ENCODE measurements at regions not wholly inside any gene's neighbourhood (a gene's known extent, or its start where the extent isn't known, plus 50 kb on each side); places are given as distances from the start of the nearest gene placed in this dataset.

DNA sequence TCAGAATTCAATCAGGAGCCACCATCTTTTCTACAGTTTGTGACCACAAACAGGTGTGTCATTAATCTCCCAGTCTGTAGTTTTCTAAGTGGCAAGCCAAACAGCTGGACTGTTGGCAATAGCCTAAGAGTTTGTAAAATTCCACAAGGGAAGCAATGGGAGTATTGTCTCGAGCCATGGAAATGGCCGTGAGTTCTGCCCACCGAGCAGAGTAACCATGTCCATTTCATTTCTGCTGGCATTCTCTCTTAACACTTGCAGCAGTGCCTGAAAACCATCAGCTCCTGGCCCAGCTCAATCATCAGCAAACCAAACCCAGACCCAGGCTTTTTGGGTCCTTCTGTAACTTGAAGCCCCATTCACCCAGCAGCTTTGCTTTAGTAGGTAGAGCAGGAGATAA is 387.8 kb upstream of the CDH7 start:
- TF ChIP-seq, protein P1, sequence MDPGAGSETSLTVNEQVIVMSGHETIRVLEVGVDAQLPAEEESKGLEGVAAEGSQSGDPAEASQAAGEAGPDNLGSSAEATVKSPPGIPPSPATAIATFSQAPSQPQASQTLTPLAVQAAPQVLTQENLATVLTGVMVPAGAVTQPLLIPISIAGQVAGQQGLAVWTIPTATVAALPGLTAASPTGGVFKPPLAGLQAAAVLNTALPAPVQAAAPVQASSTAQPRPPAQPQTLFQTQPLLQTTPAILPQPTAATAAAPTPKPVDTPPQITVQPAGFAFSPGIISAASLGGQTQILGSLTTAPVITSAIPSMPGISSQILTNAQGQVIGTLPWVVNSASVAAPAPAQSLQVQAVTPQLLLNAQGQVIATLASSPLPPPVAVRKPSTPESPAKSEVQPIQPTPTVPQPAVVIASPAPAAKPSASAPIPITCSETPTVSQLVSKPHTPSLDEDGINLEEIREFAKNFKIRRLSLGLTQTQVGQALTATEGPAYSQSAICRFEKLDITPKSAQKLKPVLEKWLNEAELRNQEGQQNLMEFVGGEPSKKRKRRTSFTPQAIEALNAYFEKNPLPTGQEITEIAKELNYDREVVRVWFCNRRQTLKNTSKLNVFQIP (CRISPR knock-in tag; IDR thresholded peaks at IDR 0.05; ENCODE audit: borderline replicate concordance, low read depth), result no peak
- TF ChIP-seq ZFP30 (CRISPR knock-in tag; IDR thresholded peaks at IDR 0.05) (no peak), ZFP3 (CRISPR knock-in tag; IDR thresholded peaks at IDR 0.05) (no peak), GLIS3 (CRISPR knock-in tag; IDR thresholded peaks at IDR 0.05) (no peak), ESRRG (CRISPR knock-in tag; IDR thresholded peaks at IDR 0.05) (no peak), ZNF8 (CRISPR knock-in tag; IDR thresholded peaks at IDR 0.05) (no peak), OSR1 (CRISPR knock-in tag; IDR thresholded peaks at IDR 0.05) (no peak), ISL1 (CRISPR knock-in tag; IDR thresholded peaks at IDR 0.05) (no peak), RARB (CRISPR knock-in tag; IDR thresholded peaks at IDR 0.05) (no peak), ZNF565 (CRISPR knock-in tag; conservative IDR thresholded peaks at IDR 0.05; ENCODE audit: low read depth) (no peak), ZC3H10 (CRISPR knock-in tag; IDR thresholded peaks at IDR 0.05) (no peak)
- TF ChIP-seq, protein P2, sequence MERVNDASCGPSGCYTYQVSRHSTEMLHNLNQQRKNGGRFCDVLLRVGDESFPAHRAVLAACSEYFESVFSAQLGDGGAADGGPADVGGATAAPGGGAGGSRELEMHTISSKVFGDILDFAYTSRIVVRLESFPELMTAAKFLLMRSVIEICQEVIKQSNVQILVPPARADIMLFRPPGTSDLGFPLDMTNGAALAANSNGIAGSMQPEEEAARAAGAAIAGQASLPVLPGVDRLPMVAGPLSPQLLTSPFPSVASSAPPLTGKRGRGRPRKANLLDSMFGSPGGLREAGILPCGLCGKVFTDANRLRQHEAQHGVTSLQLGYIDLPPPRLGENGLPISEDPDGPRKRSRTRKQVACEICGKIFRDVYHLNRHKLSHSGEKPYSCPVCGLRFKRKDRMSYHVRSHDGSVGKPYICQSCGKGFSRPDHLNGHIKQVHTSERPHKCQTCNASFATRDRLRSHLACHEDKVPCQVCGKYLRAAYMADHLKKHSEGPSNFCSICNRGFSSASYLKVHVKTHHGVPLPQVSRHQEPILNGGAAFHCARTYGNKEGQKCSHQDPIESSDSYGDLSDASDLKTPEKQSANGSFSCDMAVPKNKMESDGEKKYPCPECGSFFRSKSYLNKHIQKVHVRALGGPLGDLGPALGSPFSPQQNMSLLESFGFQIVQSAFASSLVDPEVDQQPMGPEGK (CRISPR knock-in tag; IDR thresholded peaks at IDR 0.05; ENCODE audit: borderline replicate concordance), result no peak
- TF ChIP-seq, protein P3, sequence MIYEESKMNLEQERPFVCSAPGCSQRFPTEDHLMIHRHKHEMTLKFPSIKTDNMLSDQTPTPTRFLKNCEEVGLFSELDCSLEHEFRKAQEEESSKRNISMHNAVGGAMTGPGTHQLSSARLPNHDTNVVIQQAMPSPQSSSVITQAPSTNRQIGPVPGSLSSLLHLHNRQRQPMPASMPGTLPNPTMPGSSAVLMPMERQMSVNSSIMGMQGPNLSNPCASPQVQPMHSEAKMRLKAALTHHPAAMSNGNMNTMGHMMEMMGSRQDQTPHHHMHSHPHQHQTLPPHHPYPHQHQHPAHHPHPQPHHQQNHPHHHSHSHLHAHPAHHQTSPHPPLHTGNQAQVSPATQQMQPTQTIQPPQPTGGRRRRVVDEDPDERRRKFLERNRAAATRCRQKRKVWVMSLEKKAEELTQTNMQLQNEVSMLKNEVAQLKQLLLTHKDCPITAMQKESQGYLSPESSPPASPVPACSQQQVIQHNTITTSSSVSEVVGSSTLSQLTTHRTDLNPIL (CRISPR knock-in tag; IDR thresholded peaks at IDR 0.05; ENCODE audit: low read depth), result no peak
- TF ChIP-seq, protein P4, sequence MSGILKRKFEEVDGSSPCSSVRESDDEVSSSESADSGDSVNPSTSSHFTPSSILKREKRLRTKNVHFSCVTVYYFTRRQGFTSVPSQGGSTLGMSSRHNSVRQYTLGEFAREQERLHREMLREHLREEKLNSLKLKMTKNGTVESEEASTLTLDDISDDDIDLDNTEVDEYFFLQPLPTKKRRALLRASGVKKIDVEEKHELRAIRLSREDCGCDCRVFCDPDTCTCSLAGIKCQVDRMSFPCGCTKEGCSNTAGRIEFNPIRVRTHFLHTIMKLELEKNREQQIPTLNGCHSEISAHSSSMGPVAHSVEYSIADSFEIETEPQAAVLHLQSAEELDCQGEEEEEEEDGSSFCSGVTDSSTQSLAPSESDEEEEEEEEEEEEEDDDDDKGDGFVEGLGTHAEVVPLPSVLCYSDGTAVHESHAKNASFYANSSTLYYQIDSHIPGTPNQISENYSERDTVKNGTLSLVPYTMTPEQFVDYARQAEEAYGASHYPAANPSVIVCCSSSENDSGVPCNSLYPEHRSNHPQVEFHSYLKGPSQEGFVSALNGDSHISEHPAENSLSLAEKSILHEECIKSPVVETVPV (CRISPR knock-in tag; IDR thresholded peaks at IDR 0.05), result no peak
- ATAC-seq, result no peak

DNA sequence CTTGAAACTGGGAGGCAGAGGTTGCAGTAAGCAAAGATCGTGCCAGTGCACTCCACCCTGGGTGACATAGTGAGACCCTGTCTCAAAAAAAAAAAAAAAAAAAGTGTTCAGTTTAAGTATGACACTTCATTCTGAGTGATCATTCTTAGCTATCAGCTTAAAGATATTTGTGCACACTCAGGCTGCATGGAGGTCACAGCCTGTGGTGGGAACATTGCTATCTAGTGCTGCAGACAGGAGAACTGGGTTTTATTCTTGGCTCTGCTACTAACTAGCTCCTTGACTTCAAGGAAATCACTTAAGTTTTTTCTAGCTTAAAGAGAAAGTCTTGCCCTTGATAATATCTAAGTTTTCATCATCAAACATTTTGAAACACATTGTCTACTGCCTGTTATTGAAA is 391.3 kb upstream of the CDH7 start:
- ATAC-seq, result no peak

DNA sequence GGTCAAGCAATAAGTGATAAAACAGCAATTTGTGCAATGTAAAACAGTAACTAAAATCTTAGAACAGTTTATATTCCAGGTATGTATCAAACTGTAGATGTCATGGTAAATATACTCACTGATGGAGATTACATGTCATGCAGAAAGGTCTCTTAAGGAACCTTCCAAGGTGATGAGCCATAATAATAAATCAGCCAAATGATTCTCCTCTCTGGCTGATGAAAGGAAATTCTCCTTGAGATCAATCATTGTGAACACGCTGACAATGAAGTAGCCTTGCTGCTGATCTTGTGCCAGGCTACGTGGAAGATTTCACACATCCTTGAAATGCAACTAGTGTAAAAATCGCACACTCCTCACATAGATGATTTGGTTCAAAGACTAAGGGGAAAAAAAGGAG is 392.5 kb upstream of the CDH7 start:
- no peak for ATAC-seq
- TF ChIP-seq ZNF70 (CRISPR knock-in tag; IDR thresholded peaks at IDR 0.05) (no peak), TOX (CRISPR knock-in tag; IDR thresholded peaks at IDR 0.05; ENCODE audit: borderline replicate concordance) (no peak), ESRRG (CRISPR knock-in tag; IDR thresholded peaks at IDR 0.05) (no peak), ZNF565 (CRISPR knock-in tag; conservative IDR thresholded peaks at IDR 0.05; ENCODE audit: low read depth) (no peak)
- TF ChIP-seq, protein P3 (CRISPR knock-in tag; IDR thresholded peaks at IDR 0.05; ENCODE audit: low read depth), result no peak

More for the DNA sequence above, 391.3 kb upstream of the CDH7 start:
- TF ChIP-seq ESRRG (CRISPR knock-in tag; IDR thresholded peaks at IDR 0.05), result no peak
- no peak for TF ChIP-seq RARB (CRISPR knock-in tag; IDR thresholded peaks at IDR 0.05)
- TF ChIP-seq ZC3H10 (CRISPR knock-in tag; IDR thresholded peaks at IDR 0.05), result no peak
- TF ChIP-seq ZFP30 (CRISPR knock-in tag; IDR thresholded peaks at IDR 0.05), result no peak
- TF ChIP-seq PPARA (CRISPR knock-in tag; IDR thresholded peaks at IDR 0.05; ENCODE audit: borderline replicate concordance), result no peak
- TF ChIP-seq ARNTL (CRISPR knock-in tag; IDR thresholded peaks at IDR 0.05; ENCODE audit: borderline replicate concordance, low read depth), result no peak
- TF ChIP-seq GLIS3 (CRISPR knock-in tag; IDR thresholded peaks at IDR 0.05), result no peak
- no peak for TF ChIP-seq ZNF70 (CRISPR knock-in tag; IDR thresholded peaks at IDR 0.05)
- no peak for TF ChIP-seq TOX (CRISPR knock-in tag; IDR thresholded peaks at IDR 0.05; ENCODE audit: borderline replicate concordance)

DNA sequence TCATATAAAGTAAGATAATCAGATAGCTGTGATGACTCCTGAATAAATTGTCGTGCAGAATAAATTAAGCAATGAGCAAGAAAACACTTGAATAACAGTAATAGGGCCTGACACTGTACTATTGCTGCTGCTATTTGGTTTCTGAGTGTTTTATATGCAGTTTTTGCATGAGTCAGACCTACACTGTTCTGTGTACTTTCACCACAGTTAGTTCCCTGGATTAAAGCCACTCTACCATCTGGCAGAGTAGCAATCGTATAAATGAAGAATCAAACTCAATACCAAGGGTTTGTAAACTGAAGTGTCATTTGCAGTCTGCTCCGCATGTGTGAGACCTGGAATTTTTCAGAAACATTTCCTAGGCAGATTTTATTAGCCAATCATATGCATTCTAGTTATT is 398.6 kb upstream of the CDH7 start:
- no peak for ATAC-seq
- TF ChIP-seq ZNF565 (CRISPR knock-in tag; conservative IDR thresholded peaks at IDR 0.05; ENCODE audit: low read depth) (no peak), ZFP30 (CRISPR knock-in tag; IDR thresholded peaks at IDR 0.05) (no peak), CSDC2 (CRISPR knock-in tag; IDR thresholded peaks at IDR 0.05) (no peak), ZFP3 (CRISPR knock-in tag; IDR thresholded peaks at IDR 0.05) (no peak), PPARA (CRISPR knock-in tag; IDR thresholded peaks at IDR 0.05; ENCODE audit: borderline replicate concordance) (no peak), SNAI2 (CRISPR knock-in tag; IDR thresholded peaks at IDR 0.05) (no peak), RARB (CRISPR knock-in tag; IDR thresholded peaks at IDR 0.05) (no peak), GLIS3 (CRISPR knock-in tag; IDR thresholded peaks at IDR 0.05) (no peak), ARNTL (CRISPR knock-in tag; IDR thresholded peaks at IDR 0.05; ENCODE audit: borderline replicate concordance, low read depth) (no peak), OSR1 (CRISPR knock-in tag; IDR thresholded peaks at IDR 0.05) (no peak)
- TF ChIP-seq, protein P3 (CRISPR knock-in tag; IDR thresholded peaks at IDR 0.05; ENCODE audit: low read depth), result no peak
- TF ChIP-seq, protein P1 (CRISPR knock-in tag; IDR thresholded peaks at IDR 0.05; ENCODE audit: borderline replicate concordance, low read depth), result no peak
- TF ChIP-seq, protein P5, sequence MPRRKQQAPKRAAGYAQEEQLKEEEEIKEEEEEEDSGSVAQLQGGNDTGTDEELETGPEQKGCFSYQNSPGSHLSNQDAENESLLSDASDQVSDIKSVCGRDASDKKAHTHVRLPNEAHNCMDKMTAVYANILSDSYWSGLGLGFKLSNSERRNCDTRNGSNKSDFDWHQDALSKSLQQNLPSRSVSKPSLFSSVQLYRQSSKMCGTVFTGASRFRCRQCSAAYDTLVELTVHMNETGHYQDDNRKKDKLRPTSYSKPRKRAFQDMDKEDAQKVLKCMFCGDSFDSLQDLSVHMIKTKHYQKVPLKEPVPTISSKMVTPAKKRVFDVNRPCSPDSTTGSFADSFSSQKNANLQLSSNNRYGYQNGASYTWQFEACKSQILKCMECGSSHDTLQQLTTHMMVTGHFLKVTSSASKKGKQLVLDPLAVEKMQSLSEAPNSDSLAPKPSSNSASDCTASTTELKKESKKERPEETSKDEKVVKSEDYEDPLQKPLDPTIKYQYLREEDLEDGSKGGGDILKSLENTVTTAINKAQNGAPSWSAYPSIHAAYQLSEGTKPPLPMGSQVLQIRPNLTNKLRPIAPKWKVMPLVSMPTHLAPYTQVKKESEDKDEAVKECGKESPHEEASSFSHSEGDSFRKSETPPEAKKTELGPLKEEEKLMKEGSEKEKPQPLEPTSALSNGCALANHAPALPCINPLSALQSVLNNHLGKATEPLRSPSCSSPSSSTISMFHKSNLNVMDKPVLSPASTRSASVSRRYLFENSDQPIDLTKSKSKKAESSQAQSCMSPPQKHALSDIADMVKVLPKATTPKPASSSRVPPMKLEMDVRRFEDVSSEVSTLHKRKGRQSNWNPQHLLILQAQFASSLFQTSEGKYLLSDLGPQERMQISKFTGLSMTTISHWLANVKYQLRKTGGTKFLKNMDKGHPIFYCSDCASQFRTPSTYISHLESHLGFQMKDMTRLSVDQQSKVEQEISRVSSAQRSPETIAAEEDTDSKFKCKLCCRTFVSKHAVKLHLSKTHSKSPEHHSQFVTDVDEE (CRISPR knock-in tag; IDR thresholded peaks at IDR 0.05), result no peak
